ENCODE measurements at regions not wholly inside any gene's neighbourhood (a gene's known extent, or its start where the extent isn't known, plus 50 kb on each side); places are given as distances from the start of the nearest gene placed in this dataset.
A peak's percentile ranks its signal among the peaks of the same experiment; 100 is the strongest.
"Not testable (repeated sequence)": the region's sequence is repeated elsewhere in the genome, so short reads cannot be mapped to it uniquely, and the experiment has no call there.

GRCh38 chr6:85250586-85251220, 199.2 kb upstream of the NT5E start:
- DNase-seq = no peak
- in situ Hi-C loops (cut with HindIII; ENCODE audit: low pct_ligation_motif_present, low pct_unique_long_range_greater_than_20kb, low sequenced_read_pairs) = no loop called here

GRCh38 chr6:85245004-85245403, 204.9 kb upstream of the NT5E start:
- in situ Hi-C loops (cut with HindIII; ENCODE audit: low pct_ligation_motif_present, low pct_unique_long_range_greater_than_20kb, low sequenced_read_pairs) = no loop called here

DNA sequence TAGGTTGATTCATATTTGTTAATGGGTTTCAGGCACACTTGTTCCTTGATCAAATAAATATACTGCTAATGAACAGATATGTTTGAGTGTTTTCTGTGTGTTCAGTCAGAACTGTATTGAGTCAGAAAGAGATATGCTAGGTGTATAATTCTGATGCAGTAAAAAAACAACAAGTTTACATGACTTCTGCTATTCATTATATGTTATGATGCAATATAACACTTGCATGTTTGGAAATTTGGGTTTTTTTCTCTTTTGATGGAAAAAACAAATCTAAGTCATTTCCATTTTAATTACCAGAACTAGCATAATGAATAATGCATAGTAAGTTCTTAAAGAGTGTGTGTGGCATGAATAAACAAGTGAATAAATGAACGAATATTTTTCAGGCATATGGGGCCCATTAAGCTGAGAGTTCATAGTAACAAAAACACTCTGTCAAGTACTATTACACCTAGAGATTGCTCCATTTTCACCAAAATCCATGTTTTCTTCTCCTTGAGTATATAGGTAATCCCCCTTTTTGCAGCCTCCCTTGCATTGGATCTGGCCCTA, 208.3 kb upstream of the NT5E start:
- no peak for DNase-seq
- in situ Hi-C loops (cut with HindIII; ENCODE audit: low pct_ligation_motif_present, low pct_unique_long_range_greater_than_20kb, low sequenced_read_pairs) = no loop called here

More at GRCh38 chr6:85245004-85245403, 204.9 kb upstream of the NT5E start:
- no peak for DNase-seq

GRCh38 chr6:85240787-85241385, 209.0 kb upstream of the NT5E start:
- in situ Hi-C loops (cut with HindIII; ENCODE audit: low pct_ligation_motif_present, low pct_unique_long_range_greater_than_20kb, low sequenced_read_pairs) = no loop called here
- peak; percentile 41 for DNase-seq

- DNase-seq = no peak
- in situ Hi-C loops (cut with HindIII; ENCODE audit: low pct_ligation_motif_present, low pct_unique_long_range_greater_than_20kb, low sequenced_read_pairs) = no loop called here
Measured at GRCh38 chr6:85237478-85237877, 212.4 kb upstream of the NT5E start.

DNA sequence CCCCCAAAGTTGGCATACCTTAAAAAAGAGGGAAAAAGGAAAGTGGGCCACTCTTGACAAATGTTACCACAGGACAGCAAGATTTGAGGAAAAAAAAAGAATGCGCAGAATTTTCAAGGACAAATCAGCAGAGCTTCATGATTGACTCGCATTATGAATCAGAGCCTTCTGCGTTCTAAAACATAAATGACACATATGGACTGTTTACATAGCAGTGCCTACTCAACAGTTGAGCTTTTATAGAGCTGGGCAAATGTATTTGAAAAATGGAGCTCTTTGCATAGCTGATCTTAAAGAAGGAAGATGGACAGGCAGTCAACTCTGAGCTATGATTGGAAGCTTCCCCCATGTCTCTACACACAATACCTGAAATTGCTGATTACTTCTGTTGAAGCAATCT, 213.2 kb upstream of the NT5E start:
- in situ Hi-C loops (cut with HindIII; ENCODE audit: low pct_ligation_motif_present, low pct_unique_long_range_greater_than_20kb, low sequenced_read_pairs) = no loop called here
- DNase-seq = no peak

- DNase-seq; in situ Hi-C loops (cut with HindIII; ENCODE audit: low pct_ligation_motif_present, low pct_unique_long_range_greater_than_20kb, low sequenced_read_pairs): not testable (repeated sequence)
Measured at GRCh38 chr6:85227345-85227744, 222.5 kb upstream of the NT5E start.

- in situ Hi-C loops (cut with HindIII; ENCODE audit: low pct_ligation_motif_present, low pct_unique_long_range_greater_than_20kb, low sequenced_read_pairs); DNase-seq: not testable (repeated sequence)
Measured at GRCh38 chr6:85212794-85213193, 237.1 kb upstream of the NT5E start.

- in situ Hi-C loops (cut with HindIII; ENCODE audit: low pct_ligation_motif_present, low pct_unique_long_range_greater_than_20kb, low sequenced_read_pairs) = no loop called here
- DNase-seq = no peak
Measured at GRCh38 chr6:85195243-85195642, 254.6 kb upstream of the NT5E start.

- in situ Hi-C loops (cut with HindIII; ENCODE audit: low pct_ligation_motif_present, low pct_unique_long_range_greater_than_20kb, low sequenced_read_pairs) = no loop called here
- DNase-seq = no peak
Measured at GRCh38 chr6:85193339-85193738, 256.5 kb upstream of the NT5E start.

GRCh38 chr6:85192596-85192995, 257.3 kb upstream of the NT5E start:
- no peak for DNase-seq
- in situ Hi-C loops (cut with HindIII; ENCODE audit: low pct_ligation_motif_present, low pct_unique_long_range_greater_than_20kb, low sequenced_read_pairs) = no loop called here

GRCh38 chr6:85192186-85192585, 257.7 kb upstream of the NT5E start:
- no peak for DNase-seq
- in situ Hi-C loops (cut with HindIII; ENCODE audit: low pct_ligation_motif_present, low pct_unique_long_range_greater_than_20kb, low sequenced_read_pairs) = no loop called here

- in situ Hi-C loops (cut with HindIII; ENCODE audit: low pct_ligation_motif_present, low pct_unique_long_range_greater_than_20kb, low sequenced_read_pairs) = no loop called here
- DNase-seq = no peak
Measured at GRCh38 chr6:85191656-85192055, 258.2 kb upstream of the NT5E start.

- in situ Hi-C loops (cut with HindIII; ENCODE audit: low pct_ligation_motif_present, low pct_unique_long_range_greater_than_20kb, low sequenced_read_pairs) = no loop called here
- no peak for DNase-seq
Measured at GRCh38 chr6:85186546-85187175, 263.2 kb upstream of the NT5E start.

GRCh38 chr6:85185977-85186376, 263.9 kb upstream of the NT5E start:
- no peak for DNase-seq

GRCh38 chr6:85183841-85184240, 266.0 kb upstream of the NT5E start:
- DNase-seq = no peak
- in situ Hi-C loops (cut with HindIII; ENCODE audit: low pct_ligation_motif_present, low pct_unique_long_range_greater_than_20kb, low sequenced_read_pairs) = no loop called here

More at GRCh38 chr6:85185977-85186376, 263.9 kb upstream of the NT5E start:
- in situ Hi-C loops (cut with HindIII; ENCODE audit: low pct_ligation_motif_present, low pct_unique_long_range_greater_than_20kb, low sequenced_read_pairs) = no loop called here

DNA sequence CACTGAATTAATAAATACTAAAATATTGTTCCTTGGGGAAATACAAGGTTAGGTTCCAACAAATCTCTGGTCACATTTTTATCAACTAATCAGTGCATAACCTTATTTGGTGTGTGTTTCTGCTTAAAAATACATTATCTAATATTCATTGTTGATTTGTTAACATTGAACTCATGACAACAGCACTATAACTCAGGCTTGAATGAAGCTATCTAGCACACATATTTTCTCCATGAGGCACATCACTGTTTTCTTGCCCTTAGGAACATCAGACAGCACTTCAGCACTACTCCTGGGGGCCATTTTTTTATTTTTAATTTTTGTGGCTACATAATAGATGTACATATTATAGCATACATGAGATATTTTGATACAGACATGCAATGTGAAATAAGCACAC, 277.2 kb upstream of the NT5E start:
- in situ Hi-C loops (cut with HindIII; ENCODE audit: low pct_ligation_motif_present, low pct_unique_long_range_greater_than_20kb, low sequenced_read_pairs) = no loop called here
- no peak for DNase-seq

DNA sequence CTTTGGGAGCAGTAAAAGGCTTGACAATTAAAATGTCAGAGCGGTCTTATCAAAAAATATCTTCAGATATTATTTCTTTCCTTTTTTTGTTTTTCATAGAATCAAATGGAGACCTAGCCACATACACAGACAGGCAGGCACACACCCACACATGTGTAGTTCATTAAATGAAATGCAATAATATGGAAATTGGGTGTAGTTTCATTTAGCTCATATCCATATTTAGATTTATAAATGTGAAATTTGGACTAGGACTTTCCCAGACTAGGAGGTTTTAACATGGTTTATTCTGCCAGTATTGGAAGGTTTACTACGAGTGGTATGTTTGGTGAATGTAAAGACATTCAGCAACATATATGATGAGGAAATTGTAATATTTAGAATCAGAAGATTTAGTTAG, 277.7 kb upstream of the NT5E start:
- DNase-seq = no peak
- in situ Hi-C loops (cut with HindIII; ENCODE audit: low pct_ligation_motif_present, low pct_unique_long_range_greater_than_20kb, low sequenced_read_pairs) = no loop called here

DNA sequence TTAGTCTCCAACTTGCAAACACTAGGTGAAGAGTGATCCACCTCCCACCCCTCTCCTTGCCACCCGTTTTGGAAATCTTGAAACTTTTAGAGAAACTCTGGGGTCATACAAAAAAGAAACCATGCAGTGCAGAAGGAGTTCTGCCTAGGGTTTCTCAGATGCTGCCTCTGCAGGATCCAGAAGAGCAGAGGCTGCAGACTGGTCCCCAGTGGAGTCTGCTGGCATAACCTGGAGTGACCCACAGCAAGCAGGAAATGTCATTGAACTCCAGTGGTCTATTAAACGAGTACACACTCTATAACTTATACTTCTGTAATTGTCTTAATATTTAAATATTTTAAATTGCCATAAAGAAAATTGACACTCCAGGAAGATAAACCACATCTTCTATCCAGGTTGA, 280.7 kb upstream of the NT5E start:
- no peak for DNase-seq
- in situ Hi-C loops (cut with HindIII; ENCODE audit: low pct_ligation_motif_present, low pct_unique_long_range_greater_than_20kb, low sequenced_read_pairs) = no loop called here

GRCh38 chr6:85168146-85168545, 281.7 kb upstream of the NT5E start:
- no peak for DNase-seq
- in situ Hi-C loops (cut with HindIII; ENCODE audit: low pct_ligation_motif_present, low pct_unique_long_range_greater_than_20kb, low sequenced_read_pairs) = no loop called here
